Stimulated activated naive B cell treated with anti-CD40 and anti-IgM and Interleukin-4, amounts not matched to agents 10 μg/mL and 1 μg/mL and 100 μg/mL, for 72 hours (primary cell): ENCODE measurements at regions not wholly inside any gene's neighbourhood (a gene's known extent, or its start where the extent isn't known, plus 50 kb on each side); places are given as distances from the start of the nearest gene placed in this dataset.

ENCODE experiments used
- ATAC-seq, 2 donors: fragments of 150-1000 bp; cut with Tn5 transposase; replicated peaks; 2 replicates each; pipeline ENCODE4 v1.10.0; 2021; ENCODE audit warnings: moderate library complexity in 1 of 2
- DNase-seq: peaks from one replicate; pipeline ENCODE4 v3.0.0; 2021
- H3K27ac Mint-ChIP-seq: one replicate; pipeline ENCODE4 v1.8.0; 2022; ENCODE audit warnings: mild to moderate bottlenecking, mixed read lengths
- H3K27me3 Mint-ChIP-seq, 2 donors: one replicate each; pipeline ENCODE4 v1.8.0; 2022; ENCODE audit warnings: mixed read lengths in 2 of 2
- H3K36me3 Mint-ChIP-seq, 2 donors: one replicate each; pipeline ENCODE4 v1.8.0; 2022; ENCODE audit warnings: mixed read lengths in 2 of 2, mild to moderate bottlenecking in 1 of 2
- H3K4me1 Mint-ChIP-seq, 2 donors: one replicate each; pipeline ENCODE4 v1.8.0; 2022; ENCODE audit warnings: mixed read lengths in 2 of 2, mild to moderate bottlenecking in 1 of 2
- H3K4me3 Mint-ChIP-seq, 2 donors: one replicate each; pipeline ENCODE4 v1.8.0; 2022; ENCODE audit warnings: mild to moderate bottlenecking in 2 of 2, mixed read lengths in 2 of 2, moderate library complexity in 1 of 2
- H3K9me3 Mint-ChIP-seq, 2 donors: one replicate each; pipeline ENCODE4 v1.8.0; 2022; ENCODE audit warnings: mixed read lengths in 2 of 2, mild to moderate bottlenecking in 1 of 2

GRCh38 chr20:58131551-58132142, 96.8 kb downstream of the ANKRD60 start:
- H3K9me3 Mint-ChIP-seq, result no peaks in the 10 kb centered on the region
- peaks cover 0 to 1% of the 10 kb centered on the region in 2 donors for H3K4me1 Mint-ChIP-seq
- H3K27me3 Mint-ChIP-seq, result peaks cover 73 to 86% of the 10 kb centered on the region in 2 donors
- H3K27ac Mint-ChIP-seq, result peak overlapping the region; percentile 9
- no peak for DNase-seq
- no peak for ATAC-seq
- peaks cover 0 to 1% of the 10 kb centered on the region in 2 donors for H3K36me3 Mint-ChIP-seq
- no peak overlapping the region for H3K4me3 Mint-ChIP-seq

GRCh38 chr20:58131151-58131550, 97.3 kb downstream of the ANKRD60 start:
- no peak for ATAC-seq
- peaks cover 0 to 3% of the 10 kb centered on the region in 2 donors for H3K9me3 Mint-ChIP-seq
- peak overlapping the region; percentile 9 for H3K27ac Mint-ChIP-seq
- H3K27me3 Mint-ChIP-seq, result peaks cover 76 to 90% of the 10 kb centered on the region in 2 donors
- H3K4me3 Mint-ChIP-seq, result no peak overlapping the region
- no peak for DNase-seq
- H3K4me1 Mint-ChIP-seq, result peaks cover 0 to 1% of the 10 kb centered on the region in 2 donors
- H3K36me3 Mint-ChIP-seq, result peaks cover 0 to 1% of the 10 kb centered on the region in 2 donors

- DNase-seq (no peak), ATAC-seq (no peak)
- H3K4me1 Mint-ChIP-seq, result peaks cover 0 to 1% of the 10 kb centered on the region in 2 donors
- H3K36me3 Mint-ChIP-seq, result peaks cover 1 to 2% of the 10 kb centered on the region in 2 donors
- peaks cover 73 to 88% of the 10 kb centered on the region in 2 donors for H3K27me3 Mint-ChIP-seq
- no peak overlapping the region for H3K4me3 Mint-ChIP-seq
- no peak overlapping the region for H3K27ac Mint-ChIP-seq
- H3K9me3 Mint-ChIP-seq, result peaks cover 2 to 5% of the 10 kb centered on the region in 2 donors
These were observed 97.9 kb downstream of the ANKRD60 start for GRCh38 chr20:58130581-58130980.

GRCh38 chr20:58130156-58130555, 98.3 kb downstream of the ANKRD60 start:
- H3K27me3 Mint-ChIP-seq, result peaks cover 72 to 84% of the 10 kb centered on the region in 2 donors
- DNase-seq (no peak), ATAC-seq (no peak)
- H3K4me1 Mint-ChIP-seq, result peaks cover 0 to 1% of the 10 kb centered on the region in 2 donors
- no peak overlapping the region for H3K4me3 Mint-ChIP-seq
- peaks cover 1 to 2% of the 10 kb centered on the region in 2 donors for H3K36me3 Mint-ChIP-seq
- no peak overlapping the region for H3K27ac Mint-ChIP-seq
- peaks cover 5 to 7% of the 10 kb centered on the region in 2 donors for H3K9me3 Mint-ChIP-seq

- no peak overlapping the region for H3K4me3 Mint-ChIP-seq
- ATAC-seq (no peak), DNase-seq (no peak)
- peaks cover 0 to 1% of the 10 kb centered on the region in 2 donors for H3K4me1 Mint-ChIP-seq
- H3K36me3 Mint-ChIP-seq, result peaks cover 1 to 2% of the 10 kb centered on the region in 2 donors
- H3K27ac Mint-ChIP-seq, result no peak overlapping the region
- peaks cover 68 to 80% of the 10 kb centered on the region in 2 donors for H3K27me3 Mint-ChIP-seq
- H3K9me3 Mint-ChIP-seq, result peaks cover 9% of the 10 kb centered on the region in 2 donors
These were observed 98.7 kb downstream of the ANKRD60 start for GRCh38 chr20:58129721-58130151.

GRCh38 chr20:58128635-58129625, 99.5 kb downstream of the ANKRD60 start:
- H3K36me3 Mint-ChIP-seq, result peaks cover 1 to 2% of the 10 kb centered on the region in 2 donors
- H3K27me3 Mint-ChIP-seq, result peaks cover 63 to 72% of the 10 kb centered on the region in 2 donors
- ATAC-seq, result no peak

GRCh38 chr20:58127701-58128111, 100.7 kb downstream of the ANKRD60 start:
- ATAC-seq, result no peak
- Mint-ChIP-seq H3K36me3 (peaks cover 1 to 2% of the 10 kb centered on the region in 2 donors), H3K27me3 (peaks cover 53 to 62% of the 10 kb centered on the region in 2 donors), H3K4me3 (no peak overlapping the region), H3K27ac (no peak overlapping the region), H3K4me1 (peaks cover 0 to 1% of the 10 kb centered on the region in 2 donors), H3K9me3 (peaks cover 15 to 16% of the 10 kb centered on the region in 2 donors)
- no peak for DNase-seq

More at GRCh38 chr20:58128635-58129625, 99.5 kb downstream of the ANKRD60 start:
- peaks cover 14 to 15% of the 10 kb centered on the region in 2 donors for H3K9me3 Mint-ChIP-seq
- no peak for DNase-seq
- H3K4me1 Mint-ChIP-seq, result peaks cover 0 to 1% of the 10 kb centered on the region in 2 donors
- H3K27ac Mint-ChIP-seq, result no peak overlapping the region
- H3K4me3 Mint-ChIP-seq, result no peak overlapping the region

- H3K9me3 Mint-ChIP-seq, result peaks cover 15 to 16% of the 10 kb centered on the region in 2 donors
- H3K4me3 Mint-ChIP-seq, result no peak overlapping the region
- H3K27me3 Mint-ChIP-seq, result peaks cover 41 to 55% of the 10 kb centered on the region in 2 donors
- DNase-seq (no peak), ATAC-seq (no peak)
- no peak overlapping the region for H3K27ac Mint-ChIP-seq
- peaks cover 1 to 2% of the 10 kb centered on the region in 2 donors for H3K36me3 Mint-ChIP-seq
- no peaks in the 10 kb centered on the region for H3K4me1 Mint-ChIP-seq
These were observed 102.7 kb downstream of the ANKRD60 start for GRCh38 chr20:58125726-58126125.

- no peaks in the 10 kb centered on the region for H3K4me1 Mint-ChIP-seq
- H3K4me3 Mint-ChIP-seq, result no peak overlapping the region
- no peak for ATAC-seq
- H3K27ac Mint-ChIP-seq, result no peak overlapping the region
- no peak for DNase-seq
- no peaks in the 10 kb centered on the region for H3K36me3 Mint-ChIP-seq
- peaks cover 41 to 66% of the 10 kb centered on the region in 2 donors for H3K27me3 Mint-ChIP-seq
- H3K9me3 Mint-ChIP-seq, result peaks cover 7 to 12% of the 10 kb centered on the region in 2 donors
These were observed 110.5 kb downstream of the ANKRD60 start for GRCh38 chr20:58117944-58118343.

- H3K36me3 Mint-ChIP-seq, result no peaks in the 10 kb centered on the region
- peaks cover 41 to 65% of the 10 kb centered on the region in 2 donors for H3K27me3 Mint-ChIP-seq
- H3K27ac Mint-ChIP-seq, result no peak overlapping the region
- peaks cover 0 to 5% of the 10 kb centered on the region in 2 donors for H3K4me1 Mint-ChIP-seq
- H3K9me3 Mint-ChIP-seq, result peaks cover 7 to 12% of the 10 kb centered on the region in 2 donors
- DNase-seq (no peak), ATAC-seq (no peak)
- H3K4me3 Mint-ChIP-seq, result no peak overlapping the region
These were observed 111.9 kb downstream of the ANKRD60 start for GRCh38 chr20:58116505-58116904.

GRCh38 chr20:58113716-58114115, 114.7 kb downstream of the ANKRD60 start:
- peaks cover 0 to 2% of the 10 kb centered on the region in 2 donors for H3K36me3 Mint-ChIP-seq
- H3K9me3 Mint-ChIP-seq, result peaks cover 9 to 20% of the 10 kb centered on the region in 2 donors
- ATAC-seq, result no peak
- no peak overlapping the region for H3K4me3 Mint-ChIP-seq
- no peak for DNase-seq
- H3K4me1 Mint-ChIP-seq, result peaks cover 0 to 5% of the 10 kb centered on the region in 2 donors
- peaks cover 41 to 50% of the 10 kb centered on the region in 2 donors for H3K27me3 Mint-ChIP-seq
- no peak overlapping the region for H3K27ac Mint-ChIP-seq

GRCh38 chr20:58112017-58112781, 116.3 kb downstream of the ANKRD60 start:
- no peak for DNase-seq
- Mint-ChIP-seq H3K4me1 (peaks cover 0 to 5% of the 10 kb centered on the region in 2 donors), H3K9me3 (peaks cover 7 to 14% of the 10 kb centered on the region in 2 donors), H3K27ac (no peak overlapping the region), H3K4me3 (no peak overlapping the region), H3K27me3 (peaks cover 38 to 52% of the 10 kb centered on the region in 2 donors), H3K36me3 (peaks cover 0 to 2% of the 10 kb centered on the region in 2 donors)
- ATAC-seq, result peak; percentile 52 to 73

GRCh38 chr20:58111310-58112016, 117.0 kb downstream of the ANKRD60 start:
- no peak overlapping the region for H3K27ac Mint-ChIP-seq

More at GRCh38 chr20:58111310-58112016, 117.0 kb downstream of the ANKRD60 start:
- DNase-seq (no peak), ATAC-seq (no peak)
- peaks cover 0 to 5% of the 10 kb centered on the region in 2 donors for H3K4me1 Mint-ChIP-seq
- H3K9me3 Mint-ChIP-seq, result peaks cover 7 to 8% of the 10 kb centered on the region in 2 donors
- peaks cover 35 to 49% of the 10 kb centered on the region in 2 donors for H3K27me3 Mint-ChIP-seq
- peaks cover 0 to 2% of the 10 kb centered on the region in 2 donors for H3K36me3 Mint-ChIP-seq
- no peak overlapping the region for H3K4me3 Mint-ChIP-seq
